ENCODE measurements at regions not wholly inside any gene's neighbourhood (a gene's known extent, or its start where the extent isn't known, plus 50 kb on each side); places are given as distances from the start of the nearest gene placed in this dataset.
A peak's percentile ranks its signal among the peaks of the same experiment; 100 is the strongest.
"Not testable (repeated sequence)": the region's sequence is repeated elsewhere in the genome, so short reads cannot be mapped to it uniquely, and the experiment has no call there.

- DNase-seq = no peak
Measured at GRCh38 chr6:16947375-16948015, 154.4 kb upstream of the STMND1 start.

DNA sequence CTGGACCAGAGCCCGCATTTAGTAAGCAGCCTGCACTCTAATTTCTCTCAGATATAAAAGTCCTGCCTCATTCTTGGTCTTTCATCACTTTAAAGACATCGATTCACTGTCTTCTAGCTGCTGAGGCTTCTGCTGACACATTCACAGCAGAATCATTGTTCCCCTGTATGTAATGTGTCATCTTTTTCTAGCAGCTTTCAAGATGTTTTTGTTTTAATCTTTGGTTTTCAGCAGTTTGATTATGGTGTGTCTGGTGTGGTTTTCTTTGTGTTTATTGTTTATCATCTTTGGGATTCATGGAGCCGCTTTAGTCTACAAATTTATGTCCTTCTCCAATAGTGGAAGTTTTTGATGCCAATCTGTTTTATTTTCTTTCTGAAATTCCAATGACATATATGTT, 157.3 kb upstream of the STMND1 start:
- no peak for DNase-seq

DNA sequence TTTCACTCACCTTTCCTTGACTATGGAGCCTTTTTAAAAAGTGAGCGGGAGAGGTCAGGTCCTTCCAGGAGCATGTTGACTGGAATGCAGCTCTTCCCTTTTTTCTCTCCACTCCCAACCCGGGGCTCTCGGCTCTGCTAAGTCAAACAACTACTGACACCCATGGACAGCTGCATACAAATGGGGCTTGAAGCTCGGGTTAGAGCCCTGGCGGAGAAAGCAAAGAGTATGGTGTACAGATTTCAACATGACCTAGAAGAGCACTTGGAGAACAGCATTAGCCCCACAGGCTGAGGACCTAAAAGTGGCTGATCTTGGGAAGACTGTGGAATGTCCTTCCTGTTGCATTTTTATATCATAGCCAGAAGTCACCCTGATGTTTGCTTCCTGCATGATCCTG, 162.0 kb upstream of the STMND1 start:
- DNase-seq = no peak

DNA sequence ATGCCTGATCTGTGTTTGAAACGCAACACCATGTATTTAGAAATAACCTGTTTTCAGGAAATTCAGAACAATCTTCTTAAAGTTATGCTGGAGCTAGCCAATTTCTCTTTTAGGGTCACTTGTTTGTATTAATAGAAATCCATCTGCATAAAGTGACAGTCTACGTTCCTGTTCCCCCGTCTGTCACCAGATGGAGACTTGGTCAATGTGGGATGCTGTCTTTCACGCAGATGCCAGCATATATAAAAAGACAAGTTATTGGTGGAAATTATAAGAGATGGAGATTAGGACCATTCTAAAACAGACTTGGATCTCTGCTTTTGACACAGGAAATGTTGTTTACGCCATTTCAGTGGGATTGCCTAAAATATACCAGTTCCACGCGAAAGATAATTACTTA, 162.5 kb upstream of the STMND1 start:
- no peak for DNase-seq

- no peak for DNase-seq
Measured at GRCh38 chr6:16936893-16937292, 165.0 kb upstream of the STMND1 start.

GRCh38 chr6:16933961-16934360, 167.9 kb upstream of the STMND1 start:
- DNase-seq = no peak

- no peak for DNase-seq
Measured at GRCh38 chr6:16933532-16933931, 168.3 kb upstream of the STMND1 start.

GRCh38 chr6:16932920-16933319, 168.9 kb upstream of the STMND1 start:
- DNase-seq = no peak

DNA sequence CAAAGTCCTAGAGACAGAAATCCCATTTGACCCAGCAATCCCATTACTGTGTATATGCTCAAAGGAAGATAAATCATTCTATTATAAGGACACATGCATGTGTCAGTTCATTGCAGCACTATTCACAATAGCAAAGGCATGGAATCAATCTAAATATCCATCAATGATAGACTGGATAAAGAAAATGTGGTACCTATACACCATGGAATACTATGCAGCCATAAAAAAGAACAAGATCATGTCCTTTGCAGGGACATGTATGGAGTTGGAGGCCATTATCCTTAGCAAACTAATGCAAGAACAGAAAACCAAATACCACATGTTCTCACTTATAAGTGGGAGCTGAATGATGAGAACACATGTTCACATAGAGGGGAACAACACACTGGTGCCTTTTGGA, 169.8 kb upstream of the ATXN1 start:
- not testable (repeated sequence) for DNase-seq

- no peak for DNase-seq
Measured at GRCh38 chr6:16930432-16930831, 169.2 kb upstream of the ATXN1 start.

GRCh38 chr6:16929809-16930208, 168.5 kb upstream of the ATXN1 start:
- DNase-seq = peak; percentile 16

- no peak for DNase-seq
Measured at GRCh38 chr6:16928387-16928786, 167.1 kb upstream of the ATXN1 start.

DNA sequence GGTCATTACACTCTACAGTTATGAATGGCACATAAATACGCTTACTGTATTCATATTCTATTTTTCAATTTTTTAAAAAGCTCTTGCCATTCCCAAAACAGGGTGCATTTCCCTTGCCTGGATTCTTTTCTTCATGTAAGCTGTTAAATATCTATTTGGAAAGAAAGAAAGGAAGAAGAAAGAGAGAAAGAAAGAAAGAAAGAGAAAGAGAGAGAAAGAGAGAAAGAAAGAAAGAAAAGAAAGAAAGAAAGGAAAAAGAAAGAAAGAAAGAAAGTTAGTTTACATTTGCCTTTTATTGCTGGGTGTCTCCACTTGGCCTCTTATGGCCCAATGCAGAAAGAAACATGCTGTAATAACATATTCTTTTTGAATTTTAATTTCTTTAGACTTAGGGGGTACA, 165.9 kb upstream of the ATXN1 start:
- no peak for DNase-seq

DNA sequence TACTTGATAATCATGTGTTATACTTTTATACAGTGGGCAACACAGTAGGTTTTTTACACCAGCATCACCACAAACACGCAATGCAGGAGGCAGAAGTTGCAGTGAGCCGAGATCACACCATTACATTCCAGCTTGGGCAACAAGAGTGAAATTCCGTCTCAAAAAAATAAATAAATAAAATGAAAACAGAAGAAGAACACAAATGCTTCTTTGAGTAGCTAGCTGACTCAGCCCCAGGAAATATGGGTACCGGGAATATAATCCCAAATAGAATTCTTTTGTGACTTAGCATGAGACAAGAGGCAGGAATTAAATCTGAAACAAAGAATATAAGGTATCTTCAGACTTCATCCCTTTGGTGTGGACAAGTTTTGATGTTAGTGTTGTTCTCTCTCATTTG, 164.2 kb upstream of the ATXN1 start:
- no peak for DNase-seq

DNA sequence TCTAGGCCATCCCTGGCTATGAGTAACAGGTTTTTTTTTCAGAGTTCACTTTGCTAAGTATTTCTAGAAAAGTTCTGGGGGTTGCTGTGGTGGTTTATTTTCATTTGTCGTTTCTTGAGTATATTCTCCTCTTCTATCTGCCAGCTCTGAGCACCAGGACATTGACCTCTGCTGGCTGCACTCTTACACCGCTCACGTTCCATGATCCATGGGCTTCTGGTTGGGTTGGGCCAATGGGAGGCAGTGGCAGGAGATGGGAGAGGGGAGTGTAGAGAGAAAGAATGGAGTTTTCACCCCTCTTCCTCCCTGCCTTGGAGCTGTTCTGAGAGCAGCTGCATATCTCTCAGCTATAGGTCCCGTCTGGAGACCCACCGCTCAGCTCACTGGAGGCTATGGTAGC, 161.0 kb upstream of the ATXN1 start:
- no peak for DNase-seq

GRCh38 chr6:16921399-16922110, 160.3 kb upstream of the ATXN1 start:
- DNase-seq = no peak

- no peak for DNase-seq
Measured at GRCh38 chr6:16918586-16918985, 157.3 kb upstream of the ATXN1 start.

DNA sequence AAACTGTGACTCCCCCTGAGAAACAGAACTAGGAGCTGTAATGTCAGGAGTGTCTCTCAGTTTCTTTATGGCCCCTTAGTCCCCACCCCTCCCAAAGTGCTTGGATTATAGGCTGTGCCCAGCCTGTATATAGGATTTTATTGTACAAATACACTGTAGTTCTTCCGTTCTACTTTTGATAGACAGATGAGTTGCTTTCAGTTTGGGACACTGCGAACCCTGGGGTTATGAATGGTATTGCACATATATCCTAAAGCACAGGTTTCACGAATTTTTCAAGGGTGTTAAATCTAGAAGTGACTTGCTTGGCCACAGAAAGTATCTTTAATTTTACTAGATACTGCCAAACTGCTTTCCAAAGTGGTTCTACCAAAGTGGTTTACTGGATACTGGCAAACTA, 152.9 kb upstream of the ATXN1 start:
- no peak for DNase-seq

GRCh38 chr6:16912756-16913155, 151.5 kb upstream of the ATXN1 start:
- no peak for DNase-seq

GRCh38 chr6:16911088-16911487, 149.8 kb upstream of the ATXN1 start:
- DNase-seq = no peak

DNA sequence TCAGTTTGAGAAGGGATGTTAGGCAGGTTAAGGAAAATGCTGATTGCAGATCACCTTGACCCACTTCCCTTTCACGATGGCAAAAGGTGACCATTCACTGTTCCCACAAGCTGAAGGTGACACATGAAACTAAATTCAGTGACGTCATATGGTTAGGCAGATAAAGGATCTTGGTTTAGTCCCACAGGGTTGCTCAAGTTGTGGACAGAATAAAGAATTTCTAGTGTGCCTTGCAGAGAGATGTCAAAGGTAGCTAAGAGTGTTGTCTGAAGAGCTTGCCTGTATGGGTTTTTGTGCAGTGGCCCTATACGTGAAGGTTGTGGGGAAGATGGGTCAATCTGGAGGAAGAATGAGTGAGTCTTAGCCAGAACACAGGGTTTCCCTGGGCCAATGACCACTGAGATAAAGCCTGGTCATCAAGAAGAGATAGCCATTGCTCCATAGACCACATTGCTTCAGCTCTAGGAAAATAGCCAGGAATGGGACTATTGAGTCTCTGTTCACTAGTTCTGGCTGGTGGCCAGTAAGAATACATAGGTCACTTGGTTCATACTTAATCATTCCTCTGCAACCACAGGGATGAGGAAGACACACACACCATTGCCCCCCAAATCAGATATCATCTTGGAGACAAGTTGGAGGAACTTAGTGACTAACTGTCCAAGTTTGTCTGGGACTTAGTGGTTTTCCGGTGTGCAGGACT, 148.5 kb upstream of the ATXN1 start:
- no peak for DNase-seq

- DNase-seq = no peak
Measured at GRCh38 chr6:16907991-16908390, 146.7 kb upstream of the ATXN1 start.

- peak; percentile 12 for DNase-seq
Measured at GRCh38 chr6:16904957-16905356, 143.7 kb upstream of the ATXN1 start.

GRCh38 chr6:16903470-16903869, 142.2 kb upstream of the ATXN1 start:
- peak; percentile 88 for DNase-seq

All from suppressor macrophage treated with lipopolysaccharide for 4 hours (primary cell).